VCaP (cell line): ENCODE measurements at regions not wholly inside any gene's neighbourhood (a gene's known extent, or its start where the extent isn't known, plus 50 kb on each side); places are given as distances from the start of the nearest gene placed in this dataset.
A peak's percentile ranks its signal among the peaks of the same experiment; 100 is the strongest.
"Not testable (repeated sequence)": the region's sequence is repeated elsewhere in the genome, so short reads cannot be mapped to it uniquely, and the experiment has no call there.

Experiments
- H3K27ac ChIP-seq: fragments of 450-650 bp; 2 replicates; pipeline ENCODE4 v1.5.1; 2017
- TF ChIP-seq, protein P1 (sequence below): fragments of 450-650 bp; conservative IDR thresholded peaks from 2 replicates; pipeline ENCODE4 v1.5.1; 2017; ENCODE audit warnings: mild to moderate bottlenecking, moderate library complexity

DNA sequence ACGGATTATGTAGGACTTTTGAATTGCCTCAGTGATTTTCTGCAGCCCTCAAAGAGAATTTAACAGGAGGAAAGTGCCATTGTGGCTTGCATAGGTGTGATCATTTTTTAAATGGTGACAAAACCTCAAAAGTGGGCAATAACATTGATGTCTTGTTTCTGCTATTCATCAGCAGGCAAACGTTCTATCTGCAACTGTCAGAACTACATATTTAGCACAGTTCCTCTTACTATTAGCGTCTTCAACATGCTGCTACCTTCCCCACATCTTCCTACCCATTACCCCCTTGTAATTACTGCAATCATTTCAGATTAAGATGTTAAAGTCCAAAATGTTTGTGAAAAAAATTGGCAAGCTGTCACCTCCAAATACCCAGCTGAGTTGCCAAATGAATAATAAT lies 254.6 kb downstream of the SMARCA2 start:
- no peak overlapping the region for H3K27ac ChIP-seq

GRCh38 chr9:2270565-2270964 lies 255.4 kb downstream of the SMARCA2 start:
- TF ChIP-seq, protein P1, sequence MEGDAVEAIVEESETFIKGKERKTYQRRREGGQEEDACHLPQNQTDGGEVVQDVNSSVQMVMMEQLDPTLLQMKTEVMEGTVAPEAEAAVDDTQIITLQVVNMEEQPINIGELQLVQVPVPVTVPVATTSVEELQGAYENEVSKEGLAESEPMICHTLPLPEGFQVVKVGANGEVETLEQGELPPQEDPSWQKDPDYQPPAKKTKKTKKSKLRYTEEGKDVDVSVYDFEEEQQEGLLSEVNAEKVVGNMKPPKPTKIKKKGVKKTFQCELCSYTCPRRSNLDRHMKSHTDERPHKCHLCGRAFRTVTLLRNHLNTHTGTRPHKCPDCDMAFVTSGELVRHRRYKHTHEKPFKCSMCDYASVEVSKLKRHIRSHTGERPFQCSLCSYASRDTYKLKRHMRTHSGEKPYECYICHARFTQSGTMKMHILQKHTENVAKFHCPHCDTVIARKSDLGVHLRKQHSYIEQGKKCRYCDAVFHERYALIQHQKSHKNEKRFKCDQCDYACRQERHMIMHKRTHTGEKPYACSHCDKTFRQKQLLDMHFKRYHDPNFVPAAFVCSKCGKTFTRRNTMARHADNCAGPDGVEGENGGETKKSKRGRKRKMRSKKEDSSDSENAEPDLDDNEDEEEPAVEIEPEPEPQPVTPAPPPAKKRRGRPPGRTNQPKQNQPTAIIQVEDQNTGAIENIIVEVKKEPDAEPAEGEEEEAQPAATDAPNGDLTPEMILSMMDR = no peak
- H3K27ac ChIP-seq = no peak overlapping the region

More for the DNA sequence above, 254.6 kb downstream of the SMARCA2 start:
- TF ChIP-seq, protein P1 = no peak

- TF ChIP-seq, protein P1 = no peak
- no peak overlapping the region for H3K27ac ChIP-seq
Observed at GRCh38 chr9:2271426-2271825, 256.3 kb downstream of the SMARCA2 start.

DNA sequence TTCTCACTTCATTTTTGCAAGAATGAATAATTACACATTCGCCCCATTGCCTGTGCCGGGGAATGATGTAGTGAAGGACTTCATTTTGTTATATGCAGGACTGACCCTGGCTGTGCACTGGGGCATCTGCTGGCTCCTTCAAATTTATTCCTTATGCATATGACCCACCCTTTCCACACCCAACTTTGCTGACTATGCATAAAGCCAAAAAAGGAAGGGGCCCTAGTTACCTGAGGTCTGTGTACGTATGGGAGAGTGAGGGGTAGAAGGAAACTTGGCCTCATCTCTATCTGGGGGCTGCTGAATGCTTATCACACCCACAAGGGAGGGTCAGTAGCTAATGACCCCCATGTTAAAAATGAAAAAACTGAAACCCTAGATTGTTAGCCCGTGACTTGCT lies 259.6 kb downstream of the SMARCA2 start:
- H3K27ac ChIP-seq = no peak overlapping the region
- TF ChIP-seq, protein P1 = no peak

- TF ChIP-seq, protein P1 = no peak
- H3K27ac ChIP-seq = no peak overlapping the region
Observed at GRCh38 chr9:2276296-2276695, 261.1 kb downstream of the SMARCA2 start.

GRCh38 chr9:2277133-2277532 lies 262.0 kb downstream of the SMARCA2 start:
- not testable (repeated sequence) for H3K27ac ChIP-seq

GRCh38 chr9:2277644-2278043 lies 262.5 kb downstream of the SMARCA2 start:
- H3K27ac ChIP-seq = not testable (repeated sequence)

DNA sequence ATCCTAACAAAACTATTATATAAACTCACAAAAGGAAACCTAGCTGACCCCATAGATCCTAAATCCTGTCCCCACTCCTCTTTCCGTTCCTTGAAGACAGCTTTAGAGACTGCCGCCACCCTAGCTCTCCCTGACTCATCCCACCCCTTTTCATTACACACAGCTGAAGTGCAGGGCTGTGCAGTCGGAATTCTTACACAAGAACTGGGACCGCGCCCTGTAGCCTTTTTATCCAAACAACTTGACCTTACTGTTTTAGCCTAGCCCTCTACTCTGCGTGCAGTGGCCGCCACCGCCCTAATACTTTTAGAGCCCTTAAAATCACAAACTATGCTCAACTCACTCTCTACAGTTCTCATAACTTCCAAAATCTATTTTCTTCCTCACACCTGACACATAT lies 264.0 kb downstream of the SMARCA2 start:
- H3K27ac ChIP-seq = not testable (repeated sequence)

DNA sequence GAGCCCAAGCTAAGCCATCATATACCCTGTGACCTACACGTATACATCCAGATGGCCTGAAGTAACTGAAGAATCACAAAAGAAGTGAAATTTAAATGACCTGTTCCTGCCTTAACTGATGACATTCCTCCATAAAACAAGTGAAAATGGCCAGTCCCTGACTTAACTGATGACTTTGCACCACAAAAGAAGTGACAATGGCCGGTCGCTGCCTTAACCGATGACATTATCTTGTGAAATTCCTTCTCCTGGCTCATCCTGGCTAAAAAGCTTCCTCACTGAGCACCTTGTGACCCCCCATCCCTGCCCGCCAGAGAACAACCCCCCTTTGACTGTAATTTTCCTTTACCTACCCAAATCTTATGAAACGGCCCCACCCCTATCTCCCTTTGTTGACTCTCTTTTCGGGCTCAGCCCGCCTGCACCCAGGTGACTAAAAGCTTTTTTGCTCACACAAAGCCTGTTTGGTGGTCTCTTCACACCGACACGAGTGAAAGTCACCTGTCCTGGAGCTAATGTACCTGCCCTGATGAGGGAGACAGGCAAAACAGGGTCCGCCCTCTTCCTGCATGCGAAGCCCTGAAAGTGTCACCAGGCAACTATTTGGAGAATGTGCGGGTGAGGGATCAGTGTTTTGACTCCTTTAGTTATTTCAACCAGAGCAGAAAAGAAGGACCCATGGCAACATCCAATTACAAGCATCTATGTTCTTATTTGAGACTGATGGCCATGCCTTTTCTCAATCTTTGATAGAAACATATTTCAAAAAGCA lies 266.1 kb downstream of the SMARCA2 start:
- TF ChIP-seq, protein P1 = no peak
- H3K27ac ChIP-seq = peak overlapping the region; percentile 41; the same call in 1 of the 2 replicates
